Liver (tissue), 3 donors: ENCODE measurements at regions not wholly inside any gene's neighbourhood (a gene's known extent, or its start where the extent isn't known, plus 50 kb on each side); places are given as distances from the start of the nearest gene placed in this dataset.
A peak's percentile ranks its signal among the peaks of the same experiment; 100 is the strongest.

Experiments
- CTCF ChIP-seq: fragments of 150-350 bp; IDR thresholded peaks from 2 replicates; pipeline ENCODE4 v1.5.1; 2017; ENCODE audit warnings: improper control_type of control experiment, low read depth, low read length; ENCODE audit not compliant: missing input control
- FOXA2 ChIP-seq: IDR thresholded peaks from 2 replicates; pipeline ENCODE4 v1.6.1; 2016; ENCODE audit warnings: antibody characterized with exemption
- GABPA ChIP-seq, 2 donors: IDR thresholded peaks in 1 of 2; conservative IDR thresholded peaks in 1 of 2; 2 replicates each; pipeline ENCODE4 v1.6.1; 2016; ENCODE audit warnings: antibody characterized with exemption in 2 of 2, mild to moderate bottlenecking in 1 of 2, moderate library complexity in 1 of 2
- HNF4A ChIP-seq, 2 donors: conservative IDR thresholded peaks; 2 replicates each; pipeline ENCODE4 v1.6.1; 2016; ENCODE audit warnings: antibody characterized with exemption in 2 of 2, mild to moderate bottlenecking in 2 of 2
- JUND ChIP-seq, 2 donors: IDR thresholded peaks; 2 replicates each; pipeline ENCODE4 v1.6.1; 2016; ENCODE audit warnings: antibody characterized with exemption in 2 of 2
- MAX ChIP-seq: IDR thresholded peaks from 2 replicates; pipeline ENCODE4 v1.6.1; 2016; ENCODE audit warnings: antibody characterized with exemption
- RAD21 ChIP-seq, 2 donors: IDR thresholded peaks; 2 replicates each; pipeline ENCODE4 v1.6.1; 2016; ENCODE audit warnings: antibody characterized with exemption in 2 of 2, mild to moderate bottlenecking in 2 of 2
- RXRA ChIP-seq, 2 donors: IDR thresholded peaks; 2 replicates each; pipeline ENCODE4 v1.6.1; 2017 to 2018; ENCODE audit warnings: antibody characterized with exemption in 2 of 2, mild to moderate bottlenecking in 1 of 2
- SP1 ChIP-seq: IDR thresholded peaks from 2 replicates; pipeline ENCODE4 v1.6.1; 2018; ENCODE audit warnings: antibody characterized with exemption, mild to moderate bottlenecking
- TAF1 ChIP-seq: conservative IDR thresholded peaks from 2 replicates; pipeline ENCODE4 v1.6.1; 2016; ENCODE audit warnings: antibody characterized with exemption, mild to moderate bottlenecking
- YY1 ChIP-seq: IDR thresholded peaks from 2 replicates; pipeline ENCODE4 v1.6.1; 2016; ENCODE audit warnings: antibody characterized with exemption, mild to moderate bottlenecking
- ZBTB33 ChIP-seq: IDR thresholded peaks from 2 replicates; pipeline ENCODE4 v1.6.1; 2016; ENCODE audit warnings: antibody characterized with exemption
- TF ChIP-seq, protein P1 (sequence below): IDR thresholded peaks from 2 replicates; pipeline ENCODE4 v1.6.1; 2016; ENCODE audit warnings: antibody characterized with exemption
- donor health status: healthy.
- donor health status: healthy.

- peak; percentile 68 for TF ChIP-seq CTCF
- TF ChIP-seq, protein P1, sequence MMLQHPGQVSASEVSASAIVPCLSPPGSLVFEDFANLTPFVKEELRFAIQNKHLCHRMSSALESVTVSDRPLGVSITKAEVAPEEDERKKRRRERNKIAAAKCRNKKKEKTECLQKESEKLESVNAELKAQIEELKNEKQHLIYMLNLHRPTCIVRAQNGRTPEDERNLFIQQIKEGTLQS = no peak
- peak; percentile 87 to 88 for TF ChIP-seq RAD21 (IDR thresholded peaks at IDR 0.05)
- no peak for TF ChIP-seq FOXA2
- no peak for TF ChIP-seq MAX
- TF ChIP-seq YY1 = no peak
- no peak for TF ChIP-seq TAF1
- no peak for TF ChIP-seq SP1
- TF ChIP-seq RXRA (IDR thresholded peaks at IDR 0.05) = no peak
- no peak for TF ChIP-seq JUND (IDR thresholded peaks at IDR 0.05)
- no peak for TF ChIP-seq GABPA (IDR thresholded peaks at IDR 0.05 in 1 of 2, conservative IDR thresholded peaks at IDR 0.05 in 1 of 2)
- no peak for TF ChIP-seq HNF4A (conservative IDR thresholded peaks at IDR 0.05)
- TF ChIP-seq ZBTB33 = no peak
These were observed 126.7 kb downstream of the UNC5CL start for GRCh38 chr6:40912158-40912946.
